ENCODE measurements at regions not wholly inside any gene's neighbourhood (a gene's known extent, or its start where the extent isn't known, plus 50 kb on each side); places are given as distances from the start of the nearest gene placed in this dataset.

DNA sequence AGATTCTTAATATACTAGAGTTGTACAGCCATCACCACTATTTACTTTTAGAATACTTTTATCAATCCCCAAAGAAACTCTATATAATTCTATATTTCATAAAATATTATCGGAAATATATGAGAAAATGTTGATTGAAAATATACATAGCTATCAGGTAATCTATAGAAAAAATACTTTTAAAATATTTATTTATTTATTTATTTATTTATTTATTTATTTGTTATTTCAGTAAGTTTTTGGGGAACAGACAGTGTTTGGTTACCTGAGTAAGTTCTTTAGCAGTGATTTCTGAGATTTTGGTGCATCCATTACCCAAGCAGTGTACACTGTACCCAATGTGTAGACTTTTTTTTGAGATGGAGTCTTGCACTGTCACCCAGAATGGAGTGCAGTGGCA lies 206.6 kb upstream of the DAAM1 start:
- H3K9me2 ChIP-seq (ENCODE audit: insufficient read depth), result no peaks in the 10 kb centered on the region
- no peaks in the 10 kb centered on the region for H4K20me1 ChIP-seq (ENCODE audit: insufficient read depth)
- ATAC-seq, result no peak
- ChIA-PET CTCF (no interaction called here), RAD21 (ENCODE audit: low non-redundant PET in 1 of 2, low total read pairs in 2 of 2, uncharacterized antibody in 2 of 2, unreplicated experiment in 2 of 2) (no interaction called here), POLR2A (no interaction called here)
- intact Hi-C loops (cut with micrococcal nuclease), result no loop called here
- H3K79me2 ChIP-seq (ENCODE audit: insufficient read depth, low read length), result no peaks in the 10 kb centered on the region
- H3K27ac ChIP-seq (ENCODE audit: low read depth, low read length), result no peak overlapping the region
- TF ChIP-seq, protein P1, sequence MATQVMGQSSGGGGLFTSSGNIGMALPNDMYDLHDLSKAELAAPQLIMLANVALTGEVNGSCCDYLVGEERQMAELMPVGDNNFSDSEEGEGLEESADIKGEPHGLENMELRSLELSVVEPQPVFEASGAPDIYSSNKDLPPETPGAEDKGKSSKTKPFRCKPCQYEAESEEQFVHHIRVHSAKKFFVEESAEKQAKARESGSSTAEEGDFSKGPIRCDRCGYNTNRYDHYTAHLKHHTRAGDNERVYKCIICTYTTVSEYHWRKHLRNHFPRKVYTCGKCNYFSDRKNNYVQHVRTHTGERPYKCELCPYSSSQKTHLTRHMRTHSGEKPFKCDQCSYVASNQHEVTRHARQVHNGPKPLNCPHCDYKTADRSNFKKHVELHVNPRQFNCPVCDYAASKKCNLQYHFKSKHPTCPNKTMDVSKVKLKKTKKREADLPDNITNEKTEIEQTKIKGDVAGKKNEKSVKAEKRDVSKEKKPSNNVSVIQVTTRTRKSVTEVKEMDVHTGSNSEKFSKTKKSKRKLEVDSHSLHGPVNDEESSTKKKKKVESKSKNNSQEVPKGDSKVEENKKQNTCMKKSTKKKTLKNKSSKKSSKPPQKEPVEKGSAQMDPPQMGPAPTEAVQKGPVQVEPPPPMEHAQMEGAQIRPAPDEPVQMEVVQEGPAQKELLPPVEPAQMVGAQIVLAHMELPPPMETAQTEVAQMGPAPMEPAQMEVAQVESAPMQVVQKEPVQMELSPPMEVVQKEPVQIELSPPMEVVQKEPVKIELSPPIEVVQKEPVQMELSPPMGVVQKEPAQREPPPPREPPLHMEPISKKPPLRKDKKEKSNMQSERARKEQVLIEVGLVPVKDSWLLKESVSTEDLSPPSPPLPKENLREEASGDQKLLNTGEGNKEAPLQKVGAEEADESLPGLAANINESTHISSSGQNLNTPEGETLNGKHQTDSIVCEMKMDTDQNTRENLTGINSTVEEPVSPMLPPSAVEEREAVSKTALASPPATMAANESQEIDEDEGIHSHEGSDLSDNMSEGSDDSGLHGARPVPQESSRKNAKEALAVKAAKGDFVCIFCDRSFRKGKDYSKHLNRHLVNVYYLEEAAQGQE (IDR thresholded peaks at IDR 0.05; ENCODE audit: low read depth), result no peak
- no peak for TF ChIP-seq ZFX (IDR thresholded peaks at IDR 0.05)
- no peak for TF ChIP-seq SIN3A (IDR thresholded peaks at IDR 0.05; ENCODE audit: low read depth)
- TF ChIP-seq CBX3 (IDR thresholded peaks at IDR 0.05; ENCODE audit: low read depth), result no peak
- no peak for TF ChIP-seq EGR1 (IDR thresholded peaks at IDR 0.05; ENCODE audit: low read depth)
- TF ChIP-seq JUND (IDR thresholded peaks at IDR 0.05), result no peak
- TF ChIP-seq EZH2phosphoT487 (IDR thresholded peaks at IDR 0.05; ENCODE audit: borderline replicate concordance), result no peak
- no peak for TF ChIP-seq SRF (IDR thresholded peaks at IDR 0.05; ENCODE audit: low read depth)
- no peak for TF ChIP-seq TCF7L2 (IDR thresholded peaks at IDR 0.05; ENCODE audit: borderline replicate concordance, extremely low read depth, insufficient read depth, insufficient read length)
- no peak for TF ChIP-seq YY1 (IDR thresholded peaks at IDR 0.05; ENCODE audit: extremely low read depth, insufficient replicate concordance, low read depth, low read length)
- TF ChIP-seq ZNF274 (IDR thresholded peaks at IDR 0.05; ENCODE audit: low read depth, low read length), result no peak
- TF ChIP-seq, protein P2, sequence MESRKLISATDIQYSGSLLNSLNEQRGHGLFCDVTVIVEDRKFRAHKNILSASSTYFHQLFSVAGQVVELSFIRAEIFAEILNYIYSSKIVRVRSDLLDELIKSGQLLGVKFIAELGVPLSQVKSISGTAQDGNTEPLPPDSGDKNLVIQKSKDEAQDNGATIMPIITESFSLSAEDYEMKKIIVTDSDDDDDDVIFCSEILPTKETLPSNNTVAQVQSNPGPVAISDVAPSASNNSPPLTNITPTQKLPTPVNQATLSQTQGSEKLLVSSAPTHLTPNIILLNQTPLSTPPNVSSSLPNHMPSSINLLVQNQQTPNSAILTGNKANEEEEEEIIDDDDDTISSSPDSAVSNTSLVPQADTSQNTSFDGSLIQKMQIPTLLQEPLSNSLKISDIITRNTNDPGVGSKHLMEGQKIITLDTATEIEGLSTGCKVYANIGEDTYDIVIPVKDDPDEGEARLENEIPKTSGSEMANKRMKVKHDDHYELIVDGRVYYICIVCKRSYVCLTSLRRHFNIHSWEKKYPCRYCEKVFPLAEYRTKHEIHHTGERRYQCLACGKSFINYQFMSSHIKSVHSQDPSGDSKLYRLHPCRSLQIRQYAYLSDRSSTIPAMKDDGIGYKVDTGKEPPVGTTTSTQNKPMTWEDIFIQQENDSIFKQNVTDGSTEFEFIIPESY (IDR thresholded peaks at IDR 0.05; ENCODE audit: extremely low read depth, insufficient replicate concordance, low read length), result no peak
- TF ChIP-seq ATF3 (IDR thresholded peaks at IDR 0.05), result no peak
- no peak for TF ChIP-seq POLR2AphosphoS5 (IDR thresholded peaks at IDR 0.05; ENCODE audit: low read depth, low read length)
- no TSS peak for BruUV-seq (replicated peaks)
- no peak overlapping the region for H3K4me2 ChIP-seq (ENCODE audit: low read length)
- no peaks in the 10 kb centered on the region for H3K9me3 ChIP-seq (ENCODE audit: control insufficient read depth in 1 of 2, insufficient read depth in 1 of 2, low read depth in 1 of 2, low read length in 2 of 2)
- no peak overlapping the region for H2AFZ ChIP-seq (ENCODE audit: low read depth, low read length, poor library complexity, severe bottlenecking)
- H3K36me3 ChIP-seq (ENCODE audit: control insufficient read depth in 1 of 2, insufficient read depth in 2 of 2, low read length in 2 of 2), result no peaks in the 10 kb centered on the region
- H3K27me3 ChIP-seq (ENCODE audit: insufficient read depth, low read length), result no peaks in the 10 kb centered on the region
- no peak for DNase-seq (ENCODE audit: low read depth, low spot score)
- no peak overlapping the region for H3K4me3 ChIP-seq (replicated peaks in 1 of 2; ENCODE audit: low read depth in 1 of 2, low read length in 2 of 2)
- no peaks in the 10 kb centered on the region for H3K4me1 ChIP-seq (ENCODE audit: control insufficient read depth in 1 of 2, insufficient read depth in 2 of 2, low read length in 2 of 2)
- H3K9ac ChIP-seq (ENCODE audit: low read length), result no peak overlapping the region
